Gastrocnemius medialis (tissue), 4 donors: ENCODE measurements at regions not wholly inside any gene's neighbourhood (a gene's known extent, or its start where the extent isn't known, plus 50 kb on each side); places are given as distances from the start of the nearest gene placed in this dataset.

Experiments used
- CTCF ChIP-seq, 5 experiments: fragments of 450-650 bp in 3 of 5; fragments of 200-600 bp in 2 of 5; sonication (generic) in 2 of 5; IDR thresholded peaks in 4 of 5; conservative IDR thresholded peaks in 1 of 5; 1 replicate in 4 of 5; 2 replicates in 1 of 5; pipeline ENCODE4 v1.5.1; 2016 to 2019; ENCODE audit warnings: antibody characterized with exemption in 5 of 5, mild to moderate bottlenecking in 3 of 5, moderate library complexity in 3 of 5
- POLR2A ChIP-seq, 2 donors: fragments of 450-650 bp; IDR thresholded peaks; one replicate each; pipeline ENCODE4 v1.6.1; 2017; ENCODE audit warnings: antibody characterized with exemption in 2 of 2, mild to moderate bottlenecking in 2 of 2, moderate library complexity in 2 of 2

GRCh38 chr6:155544677-155545076 lies 89.0 kb upstream of the NOX3 start:
- TF ChIP-seq POLR2A (IDR thresholded peaks at IDR 0.05) (no peak), CTCF (IDR thresholded peaks at IDR 0.05 in 4 of 5, conservative IDR thresholded peaks at IDR 0.05 in 1 of 5) (no peak)
